ENCODE measurements at regions not wholly inside any gene's neighbourhood (a gene's known extent, or its start where the extent isn't known, plus 50 kb on each side); places are given as distances from the start of the nearest gene placed in this dataset.
A peak's percentile ranks its signal among the peaks of the same experiment; 100 is the strongest.

GRCh38 chr7:115793958-115794702 is 236.4 kb downstream of the TFEC start:
- no peak for DNase-seq (ENCODE audit: low spot score)

- no peak for DNase-seq (ENCODE audit: low spot score)
Observed at GRCh38 chr7:115789901-115790300, 240.7 kb downstream of the TFEC start.

GRCh38 chr7:115789473-115789872 is 241.1 kb downstream of the TFEC start:
- DNase-seq (ENCODE audit: low spot score): peak; percentile 6

- DNase-seq (ENCODE audit: low spot score): no peak
Observed at GRCh38 chr7:115782696-115783490, 247.7 kb downstream of the TFEC start.

GRCh38 chr7:115779561-115779960 is 251.0 kb downstream of the TFEC start:
- DNase-seq (ENCODE audit: low spot score): no peak

GRCh38 chr7:115775981-115776380 is 254.6 kb downstream of the TFEC start:
- DNase-seq (ENCODE audit: low spot score): no peak

GRCh38 chr7:115763347-115763746 is 267.2 kb downstream of the TFEC start:
- no peak for DNase-seq (ENCODE audit: low spot score)

- no peak for DNase-seq (ENCODE audit: low spot score)
Observed at GRCh38 chr7:115758025-115758424, 272.5 kb downstream of the TFEC start.

GRCh38 chr7:115754226-115754625 is 276.3 kb downstream of the TFEC start:
- no peak for DNase-seq (ENCODE audit: low spot score)

GRCh38 chr7:115749924-115750323 is 280.6 kb downstream of the TFEC start:
- DNase-seq (ENCODE audit: low spot score): no peak

- DNase-seq (ENCODE audit: low spot score): peak; percentile 29
Observed at GRCh38 chr7:115748123-115748738, 282.3 kb downstream of the TFEC start.

- no peak for DNase-seq (ENCODE audit: low spot score)
Observed at GRCh38 chr7:115747174-115747573, 283.4 kb downstream of the TFEC start.

- no peak for DNase-seq (ENCODE audit: low spot score)
Observed at GRCh38 chr7:115740043-115740442, 290.5 kb downstream of the TFEC start.

GRCh38 chr7:115734641-115735040 is 295.9 kb downstream of the TFEC start:
- no peak for DNase-seq (ENCODE audit: low spot score)

- no peak for DNase-seq (ENCODE audit: low spot score)
Observed at GRCh38 chr7:115731796-115732471, 298.6 kb downstream of the TFEC start.

- no peak for DNase-seq (ENCODE audit: low spot score)
Observed at GRCh38 chr7:115728518-115728917, 302.0 kb downstream of the TFEC start.

- DNase-seq (ENCODE audit: low spot score): no peak
Observed at GRCh38 chr7:115724400-115725056, 306.0 kb downstream of the TFEC start.

GRCh38 chr7:115722302-115722977 is 308.1 kb downstream of the TFEC start:
- DNase-seq (ENCODE audit: low spot score): no peak

- no peak for DNase-seq (ENCODE audit: low spot score)
Observed at GRCh38 chr7:115721293-115722217, 309.0 kb downstream of the TFEC start.

GRCh38 chr7:115719963-115720362 is 310.6 kb downstream of the TFEC start:
- no peak for DNase-seq (ENCODE audit: low spot score)

Measured in NAMALWA (cell line).